ENCODE measurements at regions not wholly inside any gene's neighbourhood (a gene's known extent, or its start where the extent isn't known, plus 50 kb on each side); places are given as distances from the start of the nearest gene placed in this dataset.

DNA sequence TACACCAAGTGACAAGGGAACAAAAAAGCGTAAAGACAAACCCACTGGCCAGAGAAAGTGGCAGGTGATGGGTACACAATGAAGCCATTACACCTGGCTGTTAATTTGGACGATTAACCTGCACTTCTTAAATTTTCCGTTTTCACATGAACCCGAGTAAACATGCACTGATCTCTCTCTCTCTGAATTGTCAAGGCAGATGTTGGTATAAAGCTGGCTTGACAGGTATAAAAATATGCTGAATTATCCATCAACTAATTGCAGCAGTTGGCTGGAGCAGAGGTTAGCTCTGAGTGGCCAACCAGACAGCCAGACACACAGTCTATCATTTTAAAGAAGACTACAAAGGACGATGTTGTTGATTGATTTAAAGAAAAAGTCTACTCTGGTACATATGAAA is 561.7 kb upstream of the ALCAM start:
- Histone ChIP-seq H3K27me3 (ENCODE audit: control insufficient read depth, insufficient read depth, low read length) (no peaks in the 10 kb centered on the region), H3K36me3 (ENCODE audit: control insufficient read depth, insufficient read depth, low read length) (no peaks in the 10 kb centered on the region), H3K4me3 (ENCODE audit: low read depth, low read length) (no peak overlapping the region)
- CTCF ChIA-PET = no interaction called here
- no peak for DNase-seq (ENCODE audit: low read depth)
- POLR2A ChIA-PET = no interaction called here
- TF ChIP-seq, protein P1, sequence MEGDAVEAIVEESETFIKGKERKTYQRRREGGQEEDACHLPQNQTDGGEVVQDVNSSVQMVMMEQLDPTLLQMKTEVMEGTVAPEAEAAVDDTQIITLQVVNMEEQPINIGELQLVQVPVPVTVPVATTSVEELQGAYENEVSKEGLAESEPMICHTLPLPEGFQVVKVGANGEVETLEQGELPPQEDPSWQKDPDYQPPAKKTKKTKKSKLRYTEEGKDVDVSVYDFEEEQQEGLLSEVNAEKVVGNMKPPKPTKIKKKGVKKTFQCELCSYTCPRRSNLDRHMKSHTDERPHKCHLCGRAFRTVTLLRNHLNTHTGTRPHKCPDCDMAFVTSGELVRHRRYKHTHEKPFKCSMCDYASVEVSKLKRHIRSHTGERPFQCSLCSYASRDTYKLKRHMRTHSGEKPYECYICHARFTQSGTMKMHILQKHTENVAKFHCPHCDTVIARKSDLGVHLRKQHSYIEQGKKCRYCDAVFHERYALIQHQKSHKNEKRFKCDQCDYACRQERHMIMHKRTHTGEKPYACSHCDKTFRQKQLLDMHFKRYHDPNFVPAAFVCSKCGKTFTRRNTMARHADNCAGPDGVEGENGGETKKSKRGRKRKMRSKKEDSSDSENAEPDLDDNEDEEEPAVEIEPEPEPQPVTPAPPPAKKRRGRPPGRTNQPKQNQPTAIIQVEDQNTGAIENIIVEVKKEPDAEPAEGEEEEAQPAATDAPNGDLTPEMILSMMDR (IDR thresholded peaks at IDR 0.05; ENCODE audit: insufficient read depth, low read depth, low read length) = no peak

DNA sequence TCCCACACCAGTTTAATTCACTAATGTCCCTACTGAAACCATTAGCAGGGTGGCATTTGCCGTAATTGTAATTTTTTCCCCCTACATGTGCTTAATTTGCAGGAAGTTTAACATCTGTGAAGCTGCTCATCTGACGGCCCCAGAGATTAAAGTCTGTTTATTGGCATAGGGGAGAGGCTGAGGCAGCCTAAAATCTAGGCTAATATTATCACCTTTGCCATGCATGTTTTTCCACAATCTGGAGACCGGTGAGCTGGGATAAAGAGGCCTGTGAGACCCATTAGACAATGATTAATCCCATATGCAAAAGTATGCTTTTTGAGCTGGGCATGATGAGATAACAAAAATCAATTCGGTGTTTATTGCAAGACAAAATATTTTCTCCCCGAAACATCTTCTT is 561.2 kb upstream of the ALCAM start:
- Histone ChIP-seq H3K36me3 (ENCODE audit: control insufficient read depth, insufficient read depth, low read length) (no peaks in the 10 kb centered on the region), H3K27me3 (ENCODE audit: control insufficient read depth, insufficient read depth, low read length) (no peaks in the 10 kb centered on the region), H3K4me3 (ENCODE audit: low read depth, low read length) (no peak overlapping the region)
- no peak for DNase-seq (ENCODE audit: low read depth)
- TF ChIP-seq, protein P1 (IDR thresholded peaks at IDR 0.05; ENCODE audit: insufficient read depth, low read depth, low read length) = no peak
- ChIA-PET POLR2A (no interaction called here), CTCF (interaction anchor here (0.6 kb wide), 1 partner anchor 58 kb away, joined by 3 read pairs; no protein-coding TSS in a partner anchor)

DNA sequence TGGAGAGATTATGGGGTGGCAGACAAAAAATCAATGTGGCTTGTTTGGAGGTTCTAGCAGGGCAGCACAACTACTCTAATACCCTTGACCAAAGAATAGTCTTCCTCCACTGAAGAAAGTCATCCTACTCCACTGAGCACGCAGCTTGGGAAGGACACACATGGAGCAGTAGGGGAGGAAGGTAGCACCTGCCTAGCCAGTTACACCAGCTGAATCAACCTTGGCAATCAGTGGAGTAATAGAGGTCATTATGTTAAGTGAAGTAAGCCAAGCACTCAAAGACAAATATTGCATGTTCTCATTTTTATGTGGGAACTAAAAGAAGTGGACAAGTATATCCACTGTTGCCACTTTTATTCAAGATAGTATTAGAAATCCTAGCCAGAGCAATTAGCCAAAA is 555.8 kb upstream of the ALCAM start:
- TF ChIP-seq, protein P1 (IDR thresholded peaks at IDR 0.05; ENCODE audit: insufficient read depth, low read depth, low read length) = no peak
- Histone ChIP-seq H3K4me3 (ENCODE audit: low read depth, low read length) (no peak overlapping the region), H3K36me3 (ENCODE audit: control insufficient read depth, insufficient read depth, low read length) (no peaks in the 10 kb centered on the region), H3K27me3 (ENCODE audit: control insufficient read depth, insufficient read depth, low read length) (no peaks in the 10 kb centered on the region)
- ChIA-PET CTCF (no interaction called here), POLR2A (no interaction called here)
- DNase-seq (ENCODE audit: low read depth) = no peak

DNA sequence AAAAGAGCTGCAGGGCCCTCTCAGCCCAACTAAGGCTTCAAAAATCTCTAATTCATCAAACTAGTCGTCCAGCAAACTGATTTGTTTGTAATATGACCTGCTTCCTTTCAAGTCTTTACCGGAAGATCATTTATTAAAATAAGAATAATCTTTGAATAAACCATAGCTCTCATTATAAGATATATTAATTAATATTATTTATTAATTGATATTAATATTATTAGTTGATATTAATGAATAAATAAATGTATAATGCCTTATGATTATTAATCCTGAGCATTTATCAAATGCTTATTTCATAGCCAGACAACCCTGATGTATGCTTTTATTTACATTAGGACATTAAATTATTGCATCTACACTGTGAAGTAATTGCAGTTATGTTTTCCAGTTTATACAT is 550.7 kb upstream of the ALCAM start:
- Histone ChIP-seq H3K36me3 (ENCODE audit: control insufficient read depth, insufficient read depth, low read length) (no peaks in the 10 kb centered on the region), H3K4me3 (ENCODE audit: low read depth, low read length) (no peak overlapping the region), H3K27me3 (ENCODE audit: control insufficient read depth, insufficient read depth, low read length) (no peaks in the 10 kb centered on the region)
- DNase-seq (ENCODE audit: low read depth) = no peak
- POLR2A ChIA-PET = no interaction called here
- CTCF ChIA-PET = interaction anchor here (1.3 kb wide), 1 partner anchor 12 kb away, joined by 3 read pairs; no protein-coding TSS in a partner anchor
- TF ChIP-seq, protein P1 (IDR thresholded peaks at IDR 0.05; ENCODE audit: insufficient read depth, low read depth, low read length) = no peak

DNA sequence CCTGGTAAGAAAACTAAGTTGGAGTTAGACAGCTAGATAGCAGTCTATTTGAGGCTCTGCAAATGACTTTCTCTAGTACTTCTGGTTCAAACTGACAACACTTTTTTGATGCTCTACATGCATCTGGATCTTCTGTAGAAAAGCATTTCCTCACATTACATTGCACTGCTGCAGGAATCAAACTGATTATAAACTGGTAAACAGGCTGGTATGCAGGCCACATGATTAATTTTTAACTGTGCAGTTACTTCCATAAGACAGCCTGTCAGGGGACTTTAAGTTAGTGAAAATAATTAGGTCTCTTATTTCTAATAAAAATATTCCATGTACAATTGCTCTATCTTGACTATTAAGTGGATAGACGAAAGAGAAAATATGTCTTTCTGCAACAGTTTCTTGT is 550.0 kb upstream of the ALCAM start:
- ChIA-PET POLR2A (no interaction called here), CTCF (no interaction called here)
- Histone ChIP-seq H3K36me3 (ENCODE audit: control insufficient read depth, insufficient read depth, low read length) (no peaks in the 10 kb centered on the region), H3K4me3 (ENCODE audit: low read depth, low read length) (no peak overlapping the region), H3K27me3 (ENCODE audit: control insufficient read depth, insufficient read depth, low read length) (no peaks in the 10 kb centered on the region)
- no peak for DNase-seq (ENCODE audit: low read depth)
- TF ChIP-seq, protein P1 (IDR thresholded peaks at IDR 0.05; ENCODE audit: insufficient read depth, low read depth, low read length) = no peak

All from BJ (cell line).